Prostate gland (tissue), 2 donors: ENCODE measurements at regions not wholly inside any gene's neighbourhood (a gene's known extent, or its start where the extent isn't known, plus 50 kb on each side); places are given as distances from the start of the nearest gene placed in this dataset.

Experiments used
- CTCF ChIP-seq, 4 experiments: fragments of 200-600 bp in 2 of 4; fragments of 450-650 bp in 2 of 4; sonication (generic) in 2 of 4; IDR thresholded peaks; 1 replicate in 3 of 4; 2 replicates in 1 of 4; pipeline ENCODE4 v1.5.1; 2016 to 2019; ENCODE audit warnings: antibody characterized with exemption in 4 of 4, mild to moderate bottlenecking in 2 of 4, moderate library complexity in 2 of 4
- POLR2A ChIP-seq: fragments of 450-650 bp; IDR thresholded peaks from one replicate; pipeline ENCODE4 v1.6.1; 2016; ENCODE audit warnings: antibody characterized with exemption, mild to moderate bottlenecking
- POLR2AphosphoS5 ChIP-seq: sonication (generic); formaldehyde crosslinking; IDR thresholded peaks from one replicate; pipeline ENCODE4 v1.6.1; 2017; ENCODE audit warnings: antibody characterized with exemption

GRCh38 chr1:219374636-219375035 is 201.0 kb downstream of the LYPLAL1 start:
- TF ChIP-seq CTCF (IDR thresholded peaks at IDR 0.05) = no peak
- TF ChIP-seq POLR2A = no peak
- TF ChIP-seq POLR2AphosphoS5 = no peak
